Amniotic stem cell (primary cell): ENCODE measurements at regions not wholly inside any gene's neighbourhood (a gene's known extent, or its start where the extent isn't known, plus 50 kb on each side); places are given as distances from the start of the nearest gene placed in this dataset.
A peak's percentile ranks its signal among the peaks of the same experiment; 100 is the strongest.

Experiments used
- DNase-seq: peaks from one replicate; lab custom pipeline; 2025; lab: John Stamatoyannopoulos, UW

DNA sequence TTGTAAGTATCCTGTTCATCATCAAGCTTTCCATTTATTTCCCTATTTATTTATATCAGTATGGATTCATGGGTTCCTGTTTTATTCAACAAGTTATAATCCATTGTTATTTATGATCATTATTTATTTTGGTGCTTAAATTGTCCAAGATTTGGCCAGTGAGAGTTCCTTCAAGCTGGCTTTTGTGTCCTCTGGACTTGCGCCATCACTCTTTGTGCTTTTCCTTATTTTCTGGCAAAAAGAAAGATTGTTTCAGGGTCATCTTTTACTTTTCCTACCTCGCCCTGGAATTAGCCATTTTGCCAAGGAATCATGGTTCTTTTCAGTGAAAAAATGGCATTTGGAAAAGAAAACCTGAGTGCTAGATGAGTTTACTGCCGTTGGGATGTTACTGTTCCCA lies 193.4 kb downstream of the ADAMTS15 start:
- no peak for DNase-seq

DNA sequence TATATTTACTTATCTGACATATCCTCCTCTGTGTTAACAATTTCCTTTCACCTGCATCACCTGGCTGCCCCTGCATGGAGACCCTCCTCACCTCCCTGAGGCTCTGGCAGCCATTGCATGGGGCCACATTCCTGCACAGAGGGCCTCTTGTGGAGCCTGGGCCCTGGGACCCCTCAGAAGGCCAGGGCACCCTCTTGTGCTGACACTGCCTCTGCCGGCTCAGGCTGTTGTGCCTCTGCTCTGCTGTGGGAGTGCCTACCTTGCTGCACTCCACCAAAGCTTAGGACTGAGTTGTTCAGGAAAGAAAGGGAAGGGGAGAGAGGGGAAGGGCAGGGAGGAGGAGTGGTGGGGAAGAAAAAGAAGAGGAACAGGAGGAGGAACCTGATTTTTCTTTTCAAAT lies 194.5 kb downstream of the ADAMTS15 start:
- no peak for DNase-seq

DNA sequence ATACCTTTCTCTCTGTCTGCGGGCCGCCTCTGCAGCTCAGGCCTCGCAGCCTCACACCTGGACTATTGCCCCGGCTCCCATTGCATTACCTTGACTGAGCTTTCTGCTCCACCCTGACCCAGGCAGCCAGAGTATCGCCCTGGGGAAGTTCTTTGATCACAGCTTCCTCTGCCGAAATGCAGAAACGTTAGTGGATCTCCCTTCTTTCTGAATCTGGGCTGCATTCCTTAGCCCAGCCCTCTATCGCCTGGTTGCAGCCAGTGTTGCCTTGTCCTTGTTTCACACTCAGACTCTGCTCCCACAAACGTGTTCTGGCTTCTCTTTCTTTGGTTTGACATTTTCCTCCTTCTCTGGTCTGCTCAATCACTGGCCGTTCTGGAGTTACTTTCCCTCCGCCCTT lies 195.7 kb downstream of the ADAMTS15 start:
- DNase-seq: no peak

DNA sequence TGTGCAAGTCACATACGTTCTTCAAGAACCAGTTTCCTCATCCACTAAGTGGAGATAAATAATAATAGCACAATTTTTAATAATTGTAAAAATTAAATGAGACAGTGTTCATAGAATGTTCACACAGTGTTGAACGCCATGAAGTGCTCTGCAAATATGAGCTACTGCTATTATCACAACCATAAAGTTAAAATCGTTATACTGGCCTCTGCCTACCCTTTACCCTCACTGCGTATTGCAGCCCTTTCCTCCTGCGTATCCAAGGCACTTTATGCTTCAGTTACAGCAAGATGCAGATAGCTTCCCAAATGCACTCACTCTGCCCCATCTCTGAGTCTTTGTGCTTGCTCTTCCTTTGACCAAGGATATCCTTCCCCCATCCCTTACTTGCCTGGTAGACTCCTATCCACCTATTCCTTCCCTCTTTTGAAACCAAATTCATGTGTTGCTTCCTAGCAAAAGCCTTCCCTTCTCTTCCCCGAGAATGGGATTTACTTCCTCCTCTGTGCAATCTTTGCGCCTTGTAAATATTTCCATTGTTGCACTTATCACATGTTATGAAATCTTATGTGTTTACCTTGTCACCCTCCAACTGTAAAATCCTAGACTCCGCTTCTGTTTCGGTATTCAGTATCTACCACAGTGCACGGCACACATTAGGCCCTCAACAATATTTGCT lies 196.9 kb downstream of the ADAMTS15 start:
- no peak for DNase-seq

DNA sequence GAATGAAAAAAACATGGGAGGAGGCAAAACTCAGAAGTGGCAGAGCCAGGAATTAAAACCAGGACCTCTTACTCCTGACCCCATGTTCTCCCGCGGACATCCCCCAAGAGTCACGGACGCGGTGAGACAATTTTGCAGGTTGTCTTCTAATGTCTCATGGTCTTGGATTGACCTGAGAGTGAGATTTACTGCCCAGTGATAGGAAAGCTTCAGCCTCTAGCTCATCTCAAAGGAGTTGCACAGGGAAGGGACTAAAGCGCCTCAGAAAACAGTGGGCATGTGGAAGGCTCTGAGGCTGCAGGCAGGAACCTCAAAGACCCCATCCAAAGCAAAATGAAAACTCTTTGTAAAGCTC lies 197.4 kb downstream of the ADAMTS15 start:
- DNase-seq: no peak

DNA sequence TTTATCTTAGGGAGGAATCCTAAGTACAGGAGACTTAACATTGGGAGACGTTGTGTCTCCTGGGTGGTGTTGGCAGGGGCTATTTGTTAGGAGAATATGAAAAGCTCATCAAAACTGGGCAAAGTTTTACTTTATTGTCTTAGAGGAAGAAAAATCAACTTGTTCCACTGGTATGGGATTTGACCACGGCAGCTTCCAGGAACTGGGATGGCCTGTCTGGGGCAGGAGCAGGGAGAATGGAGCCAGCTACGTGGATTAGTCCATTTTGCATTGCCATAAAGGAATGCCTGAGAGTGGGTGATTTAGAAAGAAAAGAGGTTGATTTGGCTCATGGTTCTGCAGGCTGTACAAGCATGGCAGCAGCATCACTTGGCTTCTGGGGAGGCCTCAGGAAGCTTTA lies 198.4 kb downstream of the ADAMTS15 start:
- no peak for DNase-seq

DNA sequence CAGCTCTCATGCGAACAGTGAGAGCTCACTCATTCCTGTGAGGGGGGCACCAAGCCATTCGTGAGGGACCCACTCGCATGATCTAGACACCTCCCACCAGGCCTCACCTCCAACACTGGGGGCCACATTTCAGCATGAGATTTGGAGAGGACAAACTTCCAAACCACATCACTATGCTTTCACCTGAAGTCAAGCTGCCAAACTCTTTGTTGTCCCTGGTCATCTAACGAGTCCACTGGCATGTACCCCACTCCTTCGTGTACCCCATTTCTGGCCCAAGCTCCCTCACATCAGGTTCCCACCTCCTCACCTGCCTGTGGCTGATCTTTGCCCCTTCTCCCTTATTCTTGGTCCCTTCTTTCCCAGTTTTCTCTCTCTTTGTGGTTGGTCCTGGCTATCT lies 198.9 kb downstream of the ADAMTS15 start:
- no peak for DNase-seq

DNA sequence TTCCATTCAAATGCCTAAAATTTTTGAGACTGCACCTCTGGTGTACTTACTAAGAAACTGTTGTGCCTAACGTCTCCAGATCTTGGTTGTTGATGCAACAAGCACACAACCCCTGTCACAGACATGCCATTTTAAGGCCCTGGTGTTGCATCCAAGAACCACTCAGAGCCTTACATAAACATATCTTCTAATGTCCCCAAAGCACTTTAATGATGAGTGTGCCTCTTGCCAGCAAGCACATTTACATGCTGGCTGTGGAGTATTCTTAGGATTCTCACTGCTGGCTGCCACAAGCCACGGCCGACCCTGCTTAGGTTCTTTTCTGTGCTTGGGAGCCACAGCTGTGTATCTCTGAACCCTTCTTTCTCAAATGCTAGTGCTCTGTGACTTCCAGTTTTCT lies 201.4 kb downstream of the ADAMTS15 start:
- DNase-seq: no peak

DNA sequence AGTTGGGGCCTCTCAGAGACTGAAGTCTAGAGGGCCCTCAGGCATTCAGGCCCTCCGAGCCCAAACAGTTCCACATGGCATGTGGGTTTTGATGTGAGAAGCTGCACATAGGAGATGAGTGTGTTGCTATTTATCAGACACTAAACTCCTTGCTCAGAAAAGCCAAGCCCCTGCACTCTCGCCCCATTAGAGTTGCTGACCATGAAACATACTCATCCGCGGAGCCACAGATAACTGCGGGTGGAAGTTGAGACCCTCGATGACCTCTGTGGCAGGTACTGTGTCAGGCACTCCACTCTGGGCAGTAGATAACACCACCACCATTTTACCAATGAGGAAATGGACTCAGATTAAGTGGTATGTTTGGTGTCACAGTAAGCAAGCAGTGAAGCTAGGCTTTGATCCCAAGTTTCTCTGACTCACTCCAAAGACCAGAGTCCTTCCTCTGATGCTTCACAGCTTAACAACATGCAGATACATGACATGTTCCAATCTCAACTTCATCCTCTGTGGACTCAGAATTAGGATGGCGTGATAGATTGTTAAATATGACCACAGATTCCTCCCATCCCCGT lies 202.1 kb downstream of the ADAMTS15 start:
- DNase-seq: no peak

DNA sequence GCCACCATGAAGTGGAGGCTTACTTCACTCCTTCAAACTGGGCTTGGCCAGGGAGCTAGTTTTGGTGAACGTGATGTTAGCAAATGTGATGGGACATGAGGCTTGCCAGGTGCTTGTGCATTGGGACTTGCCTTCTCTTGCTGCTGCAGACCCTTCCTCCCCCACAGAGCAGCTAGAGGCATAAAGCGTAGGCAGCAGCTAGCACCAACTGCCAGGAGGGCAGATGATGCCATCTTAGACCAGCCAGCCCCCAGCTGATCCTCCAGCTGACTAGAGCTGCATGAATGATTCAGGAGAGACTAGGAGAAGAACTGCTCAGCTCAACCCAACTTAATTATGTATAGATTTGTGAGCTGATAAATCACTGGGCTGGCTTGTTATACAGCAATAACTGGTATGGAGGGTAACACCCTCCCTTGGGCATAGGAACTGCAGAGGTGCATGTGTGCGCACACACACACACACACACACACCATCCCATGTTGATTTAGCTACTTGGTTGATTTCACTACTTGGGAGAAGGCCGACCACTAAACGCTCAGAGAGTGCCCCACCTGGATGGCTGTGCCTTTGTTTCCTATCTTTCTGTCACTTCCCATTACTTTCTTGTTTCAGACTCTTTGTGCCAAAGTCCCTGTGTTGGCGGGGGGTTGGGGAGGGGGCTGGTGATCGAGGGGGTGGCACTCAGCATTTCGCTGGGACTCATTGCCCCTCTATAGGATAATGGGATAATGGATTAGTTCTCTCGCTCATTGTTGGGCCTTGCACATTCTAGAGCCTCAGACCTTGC lies 202.8 kb downstream of the ADAMTS15 start:
- DNase-seq: no peak

DNA sequence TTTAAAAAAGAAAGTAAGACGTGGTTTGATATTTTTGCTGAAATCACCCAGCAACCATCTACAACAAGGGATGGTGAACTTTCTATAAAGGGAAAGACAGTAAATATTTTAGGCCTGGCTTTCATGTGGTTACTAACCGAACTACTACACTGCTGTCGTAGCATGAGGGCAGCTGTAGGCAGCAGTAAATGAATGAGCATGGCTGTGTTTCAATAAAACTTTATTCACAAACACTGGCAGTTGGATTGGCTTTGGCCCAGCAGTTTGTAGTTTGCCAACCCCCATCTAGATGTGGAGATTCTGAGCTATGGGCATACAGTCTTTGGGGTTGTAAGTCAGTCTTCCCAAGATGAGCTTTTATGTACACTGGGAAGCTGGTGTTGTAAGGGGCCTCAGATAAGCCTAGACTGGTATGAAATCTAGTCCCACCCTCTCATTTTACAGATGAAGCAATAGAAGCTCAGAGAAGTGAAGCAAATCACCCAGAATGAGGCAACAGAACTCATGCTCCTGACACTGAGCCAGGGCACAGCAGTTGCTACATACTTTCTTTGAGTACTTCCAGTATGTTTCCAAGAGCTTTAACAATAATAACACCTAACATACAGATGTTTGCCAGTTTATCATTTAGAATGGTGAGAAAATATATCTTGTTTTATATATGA lies 204.4 kb downstream of the ADAMTS15 start:
- no peak for DNase-seq

DNA sequence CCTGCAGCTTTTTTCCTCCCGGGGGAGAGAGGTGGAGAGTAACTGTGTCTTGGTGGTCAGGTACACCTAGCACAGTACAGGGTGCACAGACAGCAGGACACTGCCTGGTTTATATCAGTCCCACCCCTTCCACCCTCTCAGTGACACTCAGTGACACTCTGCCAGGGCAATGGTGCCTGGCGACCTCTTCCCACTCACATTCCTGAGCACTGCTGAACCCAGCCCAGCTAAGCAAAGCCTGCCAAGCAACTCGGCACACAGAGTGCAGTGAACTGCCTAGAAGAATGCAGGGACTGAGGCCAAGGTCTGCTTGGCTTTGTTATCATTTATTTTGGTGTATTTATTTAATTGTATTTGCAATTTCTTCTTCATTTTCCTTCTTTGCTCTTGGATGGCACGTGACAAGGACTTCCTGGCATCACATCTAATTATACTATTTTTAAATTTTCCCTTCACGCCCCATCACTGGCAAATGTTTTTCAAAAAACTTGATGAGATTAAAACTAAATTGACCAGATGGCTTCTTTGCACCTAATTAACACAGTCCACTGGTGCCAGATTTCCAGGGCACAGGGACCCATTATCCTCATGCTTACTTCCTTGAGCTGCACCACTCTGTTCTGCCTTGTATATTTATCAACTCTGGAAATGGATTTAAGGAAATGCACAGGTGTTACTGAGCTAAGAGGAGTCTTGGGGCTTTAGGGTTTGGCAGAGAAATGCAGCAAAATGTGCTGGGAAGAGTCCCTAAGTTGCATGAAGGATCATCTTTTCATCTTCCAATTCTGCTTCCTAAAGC lies 205.6 kb downstream of the ADAMTS15 start:
- no peak for DNase-seq

DNA sequence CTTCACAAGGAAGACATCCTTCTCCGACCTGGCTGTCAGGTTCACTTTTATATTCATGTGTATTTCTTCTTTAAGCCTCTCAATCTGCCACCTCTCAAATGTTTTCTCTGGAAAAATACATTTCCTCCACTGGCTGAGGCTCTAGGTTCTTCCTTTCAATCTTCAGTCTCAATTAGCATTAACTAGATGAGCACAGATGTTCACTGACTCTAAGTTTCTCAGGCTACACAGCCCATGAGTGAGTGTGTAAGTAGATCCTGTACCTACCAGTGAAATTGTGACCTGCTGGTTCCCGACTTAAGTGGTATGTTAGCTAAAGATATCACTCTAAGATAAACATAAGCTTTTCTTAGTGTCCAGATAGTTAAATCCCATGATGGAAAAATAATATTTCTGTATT lies 206.9 kb downstream of the ADAMTS15 start:
- DNase-seq: no peak

DNA sequence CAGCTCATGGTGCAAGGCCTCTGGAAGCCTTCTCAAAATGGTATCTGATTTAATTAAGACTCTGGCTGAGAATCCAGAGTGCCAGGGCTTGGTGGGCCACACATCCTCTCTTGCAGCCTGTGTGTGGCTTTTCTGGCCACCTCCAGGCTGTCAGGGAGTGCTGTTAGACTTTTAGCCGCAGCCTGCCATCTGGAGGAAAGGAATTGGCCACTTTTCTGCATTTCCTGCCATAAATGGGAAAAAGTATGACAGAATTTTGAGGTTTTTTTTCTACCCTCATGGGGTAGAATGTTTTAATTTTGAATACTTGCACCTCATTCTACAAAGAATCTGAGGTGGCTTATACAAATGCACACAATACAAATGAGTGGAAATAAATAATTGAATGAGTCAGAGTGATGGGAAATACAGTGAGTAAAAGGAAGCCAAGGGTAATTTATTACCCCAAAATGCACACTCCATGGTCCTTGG lies 218.4 kb downstream of the ADAMTS15 start:
- no peak for DNase-seq

DNA sequence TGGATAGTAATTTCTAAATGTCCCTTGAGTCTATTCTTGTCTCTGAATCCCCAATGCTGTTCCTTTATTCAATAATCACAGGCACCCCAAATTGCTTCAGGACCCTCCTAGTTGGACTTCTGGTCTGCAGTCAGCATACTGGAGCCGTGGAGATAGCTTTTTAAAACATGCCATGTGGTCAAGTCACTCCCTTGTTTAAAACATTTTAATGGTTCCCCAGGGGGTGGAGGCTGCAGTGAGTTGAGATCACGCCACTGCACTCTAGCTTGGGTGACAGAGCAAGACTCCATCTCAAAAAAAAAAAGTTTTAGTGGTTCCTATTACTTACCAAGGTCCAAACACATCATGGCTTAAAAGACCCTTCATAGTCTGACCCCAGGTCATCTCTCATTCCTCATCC lies 220.3 kb downstream of the ADAMTS15 start:
- no peak for DNase-seq

DNA sequence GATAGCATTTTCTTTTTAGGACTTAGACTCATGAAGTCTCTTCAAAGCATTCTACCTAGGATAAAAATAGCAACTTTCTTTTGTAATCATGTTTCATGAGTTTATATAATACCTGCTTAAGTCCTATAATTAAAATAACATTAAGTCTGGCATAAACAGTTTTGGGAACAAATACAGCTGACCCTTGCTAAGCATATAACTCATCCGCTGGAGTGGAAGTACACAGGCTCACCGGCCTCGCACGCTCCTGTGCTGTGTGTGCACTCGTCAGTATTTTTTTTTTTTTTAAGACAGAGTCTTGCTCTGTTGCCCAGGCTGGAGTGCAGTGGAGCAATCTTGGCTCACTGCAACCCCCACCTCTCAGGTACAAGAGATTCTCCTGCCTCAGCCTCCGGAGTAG lies 221.8 kb downstream of the ADAMTS15 start:
- no peak for DNase-seq

DNA sequence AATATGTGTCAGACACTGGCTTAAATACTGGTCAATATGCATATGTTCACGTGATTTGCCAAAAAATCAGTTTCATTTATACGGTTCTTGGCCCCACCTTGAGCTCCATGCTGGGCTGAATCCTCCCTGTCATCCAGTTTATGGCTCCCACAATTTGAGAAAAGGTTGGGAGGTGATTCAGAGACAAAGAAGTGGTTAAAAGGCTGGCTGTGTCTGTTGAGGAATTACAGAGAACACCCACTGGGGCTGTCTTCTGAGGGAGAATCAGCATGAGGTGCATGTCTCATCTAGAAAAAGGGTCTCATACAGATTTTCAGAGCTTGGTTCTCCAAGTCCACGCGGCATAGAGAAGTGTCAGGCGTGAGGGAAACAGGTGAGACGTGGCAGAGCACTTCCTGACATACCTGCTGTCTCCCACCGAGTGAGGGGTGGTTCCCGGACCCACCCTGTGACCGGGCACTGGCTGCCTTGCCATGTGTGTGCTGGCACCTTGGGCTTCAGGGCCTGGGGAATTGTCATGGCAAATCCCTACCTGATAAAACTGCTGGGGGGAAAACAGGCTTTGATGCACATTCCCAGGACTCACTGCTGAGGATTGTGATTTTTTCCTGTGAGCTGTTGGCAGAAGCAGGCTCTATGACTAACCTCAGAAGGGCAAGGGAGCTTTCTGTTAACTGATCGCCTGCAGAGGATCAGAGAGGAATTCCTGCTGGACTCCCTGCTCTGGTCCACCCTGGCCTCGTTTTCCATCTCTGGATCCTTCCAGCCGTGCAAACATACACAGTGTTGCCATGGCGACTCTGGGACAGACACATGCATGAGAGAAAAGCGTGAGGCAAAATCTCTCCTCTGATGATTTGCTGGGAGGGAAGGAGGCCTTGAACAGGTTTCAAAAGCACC lies 223.6 kb downstream of the ADAMTS15 start:
- DNase-seq: peak; percentile 84

DNA sequence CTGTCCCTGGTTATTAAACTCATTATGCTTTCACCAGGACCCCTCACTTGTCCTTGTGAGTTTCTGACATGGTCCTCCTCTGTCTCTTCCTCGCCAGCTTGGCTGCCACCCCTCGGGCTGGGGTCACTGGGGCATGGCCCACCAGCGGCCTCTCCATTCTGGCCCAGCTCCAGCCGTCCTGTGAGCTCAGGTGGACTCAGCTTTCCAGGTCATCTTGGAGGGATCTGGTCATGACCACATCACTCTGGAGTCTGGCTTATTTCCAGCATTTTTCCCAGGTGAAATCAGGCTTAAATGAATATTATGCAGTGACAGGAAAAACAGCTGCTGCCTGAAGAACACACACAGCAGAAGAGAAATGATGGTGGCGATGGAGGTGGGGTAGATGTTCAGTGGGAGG lies 224.5 kb downstream of the ADAMTS15 start:
- DNase-seq: no peak

DNA sequence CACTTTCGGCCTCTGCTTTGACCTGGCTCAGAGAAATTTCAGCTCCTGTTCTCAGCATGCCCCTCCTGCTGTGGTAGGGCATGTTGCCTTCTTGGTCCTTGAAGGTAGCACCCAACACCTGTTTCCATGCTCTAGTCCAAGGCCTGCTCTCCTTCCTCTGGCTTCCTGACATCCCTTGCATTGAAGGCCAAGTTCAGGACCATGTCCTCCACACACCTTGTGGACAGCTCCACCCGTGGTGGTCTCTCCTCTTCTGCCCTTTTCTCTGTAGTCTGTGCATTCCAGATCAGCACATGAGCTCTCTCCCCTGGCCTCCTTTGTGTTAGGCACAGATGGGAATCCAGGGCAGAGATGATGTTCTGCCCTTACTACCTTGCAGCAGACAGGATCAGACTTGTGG lies 225.3 kb downstream of the ADAMTS15 start:
- DNase-seq: no peak

DNA sequence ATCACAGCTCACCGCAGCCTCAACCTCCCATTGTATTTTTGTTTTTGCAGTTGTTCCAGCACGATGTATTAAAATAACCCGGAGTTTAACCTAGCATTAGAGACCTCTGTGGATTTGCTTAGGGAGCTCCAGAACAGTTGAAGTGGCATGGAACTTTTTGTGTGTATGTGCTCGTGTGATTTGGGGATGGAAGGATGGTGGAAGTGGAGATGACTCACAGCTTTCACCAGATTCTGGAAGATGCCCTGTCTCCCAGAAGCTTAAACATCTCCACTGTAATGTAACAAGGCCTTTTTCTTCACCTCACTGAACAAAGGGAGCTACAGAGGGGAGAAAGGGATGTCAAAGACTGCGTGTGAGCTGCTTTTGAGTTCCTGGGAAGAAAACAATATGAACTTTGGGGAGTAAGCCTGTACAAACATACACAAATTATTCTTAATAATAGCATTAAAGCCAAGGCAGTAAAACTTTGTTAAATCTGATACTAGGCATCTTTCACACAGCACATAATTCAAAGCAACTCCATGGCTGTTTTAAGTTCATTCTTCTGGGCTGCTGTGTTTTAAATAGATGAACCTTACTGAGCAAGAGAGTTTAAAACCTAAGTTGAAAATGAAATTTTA lies 226.4 kb downstream of the ADAMTS15 start:
- no peak for DNase-seq
